DOHH2 (cell line): ENCODE measurements at regions not wholly inside any gene's neighbourhood (a gene's known extent, or its start where the extent isn't known, plus 50 kb on each side); places are given as distances from the start of the nearest gene placed in this dataset.

Experiments
- CTCF ChIP-seq: fragments of 200-600 bp; sonication (generic); IDR thresholded peaks from one replicate; pipeline ENCODE4 v1.5.1; 2014; ENCODE audit warnings: antibody characterized with exemption, mild to moderate bottlenecking, low read depth, low read length; ENCODE audit not compliant: poor library complexity, severe bottlenecking
- EZH2phosphoT487 ChIP-seq: fragments of 200-600 bp; sonication (generic); IDR thresholded peaks from 2 replicates; pipeline ENCODE4 v1.6.1; 2017; ENCODE audit warnings: borderline replicate concordance, mild to moderate bottlenecking, antibody characterized with exemption, low read length, moderate library complexity, mixed read lengths

- TF ChIP-seq CTCF (no peak), EZH2phosphoT487 (no peak)
These were observed 555.3 kb upstream of the DAB2 start for GRCh38 chr5:39980056-39980455.
